ENCODE measurements at regions not wholly inside any gene's neighbourhood (a gene's known extent, or its start where the extent isn't known, plus 50 kb on each side); places are given as distances from the start of the nearest gene placed in this dataset.

DNA sequence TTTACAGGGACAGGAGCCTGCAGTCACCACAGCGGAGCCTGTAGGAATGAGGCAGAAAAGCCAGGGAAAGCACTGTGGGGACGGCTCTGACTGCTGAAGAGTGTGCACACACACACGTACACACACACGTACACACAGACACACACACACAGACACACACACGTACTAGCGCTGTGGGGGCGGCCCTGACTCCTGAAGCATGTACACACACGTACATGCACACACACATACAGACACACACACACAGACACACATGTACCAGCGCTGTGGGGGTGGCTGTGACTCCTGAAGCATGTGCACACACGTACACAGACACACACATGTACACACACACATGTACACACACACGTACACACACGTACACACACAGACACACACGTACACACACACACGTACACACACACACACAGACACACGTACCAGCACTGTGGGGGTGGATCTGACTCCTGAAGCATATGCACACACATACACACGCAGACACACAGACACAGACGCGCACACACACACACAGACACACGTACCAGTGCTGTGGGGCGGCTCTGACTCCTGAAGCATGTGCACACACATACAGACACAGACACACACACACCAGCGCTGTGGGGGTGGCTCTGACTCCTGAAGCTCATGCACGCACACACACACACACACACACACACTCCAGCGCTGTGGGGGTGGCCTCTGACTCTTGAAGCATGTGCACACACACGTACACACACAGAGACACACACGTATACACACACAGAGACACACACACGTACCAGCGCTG lies 127.3 kb downstream of the DLL1 start:
- TF ChIP-seq, protein P1, sequence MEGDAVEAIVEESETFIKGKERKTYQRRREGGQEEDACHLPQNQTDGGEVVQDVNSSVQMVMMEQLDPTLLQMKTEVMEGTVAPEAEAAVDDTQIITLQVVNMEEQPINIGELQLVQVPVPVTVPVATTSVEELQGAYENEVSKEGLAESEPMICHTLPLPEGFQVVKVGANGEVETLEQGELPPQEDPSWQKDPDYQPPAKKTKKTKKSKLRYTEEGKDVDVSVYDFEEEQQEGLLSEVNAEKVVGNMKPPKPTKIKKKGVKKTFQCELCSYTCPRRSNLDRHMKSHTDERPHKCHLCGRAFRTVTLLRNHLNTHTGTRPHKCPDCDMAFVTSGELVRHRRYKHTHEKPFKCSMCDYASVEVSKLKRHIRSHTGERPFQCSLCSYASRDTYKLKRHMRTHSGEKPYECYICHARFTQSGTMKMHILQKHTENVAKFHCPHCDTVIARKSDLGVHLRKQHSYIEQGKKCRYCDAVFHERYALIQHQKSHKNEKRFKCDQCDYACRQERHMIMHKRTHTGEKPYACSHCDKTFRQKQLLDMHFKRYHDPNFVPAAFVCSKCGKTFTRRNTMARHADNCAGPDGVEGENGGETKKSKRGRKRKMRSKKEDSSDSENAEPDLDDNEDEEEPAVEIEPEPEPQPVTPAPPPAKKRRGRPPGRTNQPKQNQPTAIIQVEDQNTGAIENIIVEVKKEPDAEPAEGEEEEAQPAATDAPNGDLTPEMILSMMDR (IDR thresholded peaks at IDR 0.05; ENCODE audit: insufficient read depth, low read depth, low read length) = no peak
- TF ChIP-seq EZH2 (IDR thresholded peaks at IDR 0.05; ENCODE audit: insufficient read depth, low read length) = no peak

Data from astrocyte (in vitro differentiated cells and primary cell).